HG03280 (cell line): ENCODE measurements at regions not wholly inside any gene's neighbourhood (a gene's known extent, or its start where the extent isn't known, plus 50 kb on each side); places are given as distances from the start of the nearest gene placed in this dataset.

Source experiments
- ATAC-seq: cut with Tn5 transposase; IDR thresholded peaks from one replicate; pipeline ENCODE4 v1.9.1; 2021; ENCODE audit warnings: mild to moderate bottlenecking, moderate library complexity; ENCODE audit not compliant: unreplicated experiment

DNA sequence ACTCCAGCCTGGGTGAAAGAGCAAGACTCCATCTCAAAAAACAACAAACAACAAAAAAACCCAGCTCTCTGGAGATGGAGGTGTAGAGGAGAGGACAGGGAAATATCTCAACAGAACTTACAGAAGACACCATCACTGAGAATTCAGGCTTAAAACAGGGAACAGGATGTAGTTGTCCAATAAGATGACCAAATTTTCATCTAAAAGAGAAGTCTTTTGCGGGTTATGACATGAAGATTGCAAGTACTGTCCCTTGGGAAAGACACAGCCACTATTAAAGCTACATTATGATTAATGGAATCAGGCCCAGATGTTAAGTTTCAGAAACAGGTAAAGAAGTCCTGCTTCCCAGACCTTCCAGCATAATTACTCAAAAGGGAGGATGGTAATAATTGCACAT is 235.2 kb upstream of the NRP1 start:
- no peak for ATAC-seq

- no peak for ATAC-seq
These were observed 232.0 kb upstream of the NRP1 start for GRCh38 chr10:33566426-33566825.

GRCh38 chr10:33566001-33566400 is 231.5 kb upstream of the NRP1 start:
- ATAC-seq, result no peak

DNA sequence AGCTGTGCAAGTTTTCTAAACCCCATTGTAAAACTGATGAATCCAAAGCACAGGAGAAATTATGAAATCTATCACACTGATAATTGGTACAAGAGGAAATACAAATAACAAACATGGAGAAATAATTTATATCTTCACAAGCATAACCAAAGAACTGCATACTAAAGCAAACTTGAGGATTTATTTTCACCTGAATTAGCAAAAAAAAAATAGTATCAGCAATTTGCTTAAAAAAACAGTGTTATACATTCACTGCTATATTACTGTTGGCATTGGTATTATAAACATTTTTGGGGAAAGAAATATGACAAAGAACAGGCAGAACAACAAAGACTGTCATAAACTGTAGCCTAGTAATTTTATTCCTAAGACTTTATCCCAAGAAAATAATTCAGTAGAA is 230.8 kb upstream of the NRP1 start:
- no peak for ATAC-seq

DNA sequence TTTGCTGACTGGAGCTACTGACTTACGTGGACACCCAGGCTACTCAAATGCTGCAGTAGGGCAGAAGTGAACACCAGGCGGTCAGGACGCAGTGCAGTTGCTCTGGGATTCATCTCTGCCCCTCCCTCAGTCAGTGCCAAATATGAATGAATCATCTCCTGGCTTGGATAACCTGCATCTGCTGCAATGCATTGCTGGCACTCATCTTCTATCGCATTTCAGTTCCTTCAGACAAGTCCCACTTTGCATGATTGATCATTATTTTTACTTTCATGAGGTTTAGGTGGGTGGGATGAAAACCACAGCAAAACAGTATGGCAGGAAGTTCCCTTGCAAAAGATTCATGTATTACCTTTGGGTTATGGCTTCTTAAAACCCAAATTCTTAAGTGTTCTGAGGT is 224.6 kb upstream of the NRP1 start:
- no peak for ATAC-seq

DNA sequence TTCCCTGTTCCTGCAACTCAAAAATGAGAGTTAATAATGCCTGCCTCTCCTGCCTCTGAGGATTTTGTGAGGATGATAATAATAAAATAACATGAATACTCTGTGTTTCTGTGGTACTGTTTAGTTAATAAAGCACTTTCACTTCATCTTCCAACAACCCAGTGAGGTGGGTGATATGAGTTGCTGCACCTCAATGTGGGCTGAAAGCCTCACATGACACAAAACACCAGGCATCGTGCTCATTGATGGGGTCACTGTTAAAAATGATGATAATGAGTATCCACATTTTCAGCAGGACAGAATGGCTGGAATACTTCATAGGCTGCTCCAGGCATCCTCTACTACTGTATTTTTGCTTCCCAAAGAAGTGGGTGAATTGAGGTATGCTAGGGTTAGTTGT is 222.8 kb upstream of the NRP1 start:
- ATAC-seq, result no peak

- ATAC-seq, result no peak
These were observed 222.2 kb upstream of the NRP1 start for GRCh38 chr10:33556620-33557019.

DNA sequence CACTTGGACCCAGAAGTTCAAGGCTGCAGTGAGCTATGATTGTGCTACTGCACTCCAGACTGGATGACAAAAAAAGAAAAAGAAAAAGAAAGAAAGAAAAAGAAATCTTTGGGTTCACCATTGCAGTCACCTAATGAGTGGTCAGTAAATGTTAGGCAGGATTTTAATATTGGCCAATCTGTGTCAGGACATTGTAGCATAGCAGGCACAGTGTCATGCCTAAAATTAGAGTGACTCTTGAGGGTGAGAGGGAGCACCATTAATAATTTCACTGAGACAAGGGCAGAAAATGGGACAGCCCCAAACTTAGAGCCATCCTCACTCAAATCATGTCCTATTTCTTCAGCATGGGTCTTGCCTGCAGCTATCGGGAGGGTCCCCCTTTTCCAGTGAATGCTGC is 221.6 kb upstream of the NRP1 start:
- ATAC-seq, result no peak

- no peak for ATAC-seq
These were observed 219.5 kb upstream of the NRP1 start for GRCh38 chr10:33553748-33554571.

GRCh38 chr10:33552290-33552689 is 217.8 kb upstream of the NRP1 start:
- ATAC-seq, result no peak

DNA sequence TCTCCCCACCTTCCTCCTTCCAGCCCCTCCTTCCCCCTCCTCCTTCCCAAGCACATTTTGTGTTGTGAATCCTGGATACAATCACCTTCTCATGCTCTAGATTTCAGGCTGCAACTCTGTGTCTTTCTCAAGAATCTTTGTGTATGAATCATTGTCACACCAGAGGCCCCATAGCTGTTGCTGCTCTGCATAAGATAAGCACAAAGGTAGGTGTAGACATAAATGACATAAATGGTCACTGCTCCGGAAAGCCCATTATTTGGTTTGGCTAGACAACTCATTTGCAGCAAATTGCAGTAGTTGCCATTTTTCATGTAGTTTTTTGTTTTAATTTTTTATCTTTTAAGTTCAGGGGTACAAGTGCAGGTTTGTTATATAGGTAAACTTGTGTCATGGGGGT is 216.3 kb upstream of the NRP1 start:
- no peak for ATAC-seq

GRCh38 chr10:33547976-33548375 is 213.5 kb upstream of the NRP1 start:
- ATAC-seq, result no peak

DNA sequence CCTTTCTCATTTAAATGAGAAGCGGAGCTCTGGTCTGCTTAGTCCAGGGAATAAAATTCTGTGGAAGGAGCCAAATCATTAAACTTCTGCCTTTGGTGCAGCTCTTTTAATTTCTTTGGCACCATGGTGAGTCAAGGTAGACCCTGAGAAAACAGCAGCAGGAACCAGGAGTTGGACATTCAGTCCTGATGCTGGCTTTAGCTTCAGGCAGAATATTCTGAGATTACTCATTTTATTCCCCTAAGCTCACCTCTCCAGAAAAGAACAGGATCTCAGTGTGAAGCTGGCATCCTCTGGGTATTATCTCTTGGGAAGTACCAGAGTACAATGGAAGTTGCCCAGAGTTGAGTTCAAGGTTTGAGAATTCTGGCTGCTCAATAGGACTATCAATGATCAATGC is 211.6 kb upstream of the NRP1 start:
- no peak for ATAC-seq

- ATAC-seq, result no peak
These were observed 208.5 kb upstream of the NRP1 start for GRCh38 chr10:33542752-33543505.

- ATAC-seq, result no peak
These were observed 204.6 kb upstream of the NRP1 start for GRCh38 chr10:33539116-33539515.

DNA sequence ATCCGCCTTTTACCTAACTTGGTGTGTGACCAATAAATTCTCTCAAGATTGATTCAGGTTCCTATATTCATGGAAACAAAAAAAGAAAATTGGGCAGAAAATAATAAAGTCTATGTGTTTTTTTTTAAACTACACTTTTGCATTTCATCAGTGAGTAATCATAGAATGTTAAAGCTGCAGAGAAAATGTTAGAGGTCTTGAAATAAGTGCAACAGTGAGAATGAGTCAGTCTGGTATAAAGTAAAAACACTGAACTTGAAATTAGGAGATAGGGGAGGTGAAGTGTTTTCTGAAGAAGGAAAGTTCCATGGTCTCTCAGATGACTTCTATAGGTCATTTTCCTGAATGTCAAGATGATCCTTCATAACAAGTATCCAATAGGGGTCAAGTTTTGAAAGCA is 202.6 kb upstream of the NRP1 start:
- no peak for ATAC-seq

- ATAC-seq, result no peak
These were observed 202.0 kb upstream of the NRP1 start for GRCh38 chr10:33536508-33536907.

DNA sequence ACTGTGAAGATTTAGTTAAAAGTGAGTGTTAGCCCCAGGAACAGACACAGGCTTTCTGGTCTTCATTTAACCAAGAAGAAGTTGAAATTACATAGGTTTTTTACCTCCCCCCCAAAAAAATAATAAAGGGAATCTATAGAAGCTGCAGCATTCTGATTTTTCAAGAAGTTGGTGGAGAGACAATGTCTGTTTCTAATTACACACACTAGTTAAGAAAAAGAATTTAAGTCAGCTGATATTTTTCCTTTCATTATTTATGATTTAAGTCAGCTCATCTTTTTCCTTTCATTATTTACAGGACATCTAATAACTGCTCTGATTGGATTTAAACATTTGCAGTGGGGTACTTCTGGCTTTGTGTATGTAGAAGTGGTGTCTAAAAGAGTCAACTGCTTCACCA is 201.4 kb upstream of the NRP1 start:
- no peak for ATAC-seq

- ATAC-seq, result no peak
These were observed 199.9 kb upstream of the NRP1 start for GRCh38 chr10:33534416-33534815.

GRCh38 chr10:33533612-33534011 is 199.1 kb upstream of the NRP1 start:
- ATAC-seq, result no peak

- no peak for ATAC-seq
These were observed 198.4 kb upstream of the NRP1 start for GRCh38 chr10:33532901-33533300.

DNA sequence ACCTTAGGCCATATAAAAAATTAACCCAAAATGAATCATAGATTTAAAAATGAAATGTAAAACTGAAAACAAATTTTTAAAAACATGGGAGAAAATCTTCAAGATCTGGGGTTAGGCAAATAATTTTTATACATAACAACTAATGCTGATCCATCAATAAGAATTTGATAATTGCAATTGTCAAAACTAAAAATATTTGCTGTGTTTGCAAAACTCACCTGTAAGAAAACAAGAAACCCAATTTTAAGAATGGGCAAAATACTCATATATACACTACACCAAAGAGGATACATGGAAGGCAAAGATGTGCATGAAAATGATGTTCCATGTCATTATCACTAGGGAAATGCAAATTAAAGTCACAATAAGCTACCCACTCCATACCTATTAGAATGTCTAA is 194.8 kb upstream of the NRP1 start:
- no peak for ATAC-seq
